Liver (tissue), 8 donors: ENCODE measurements at regions not wholly inside any gene's neighbourhood (a gene's known extent, or its start where the extent isn't known, plus 50 kb on each side); places are given as distances from the start of the nearest gene placed in this dataset.

Experiments
- DNase-seq: peaks from one replicate; pipeline ENCODE4 v3.0.0-alpha.2; 2017; ENCODE audit warnings: low spot score
- H3K27ac ChIP-seq, 2 donors: one replicate each; pipeline ENCODE4 v1.7.0; 2013; ENCODE audit warnings: inconsistent platforms in 2 of 2, low read length in 2 of 2, control low read depth in 1 of 2, low read depth in 1 of 2, mild to moderate bottlenecking in 1 of 2
- H3K27me3 ChIP-seq, 4 donors: one replicate each; pipeline versions ENCODE4 v1.6.1 to v1.7.0; 2013; ENCODE audit warnings: low read length in 3 of 4, inconsistent platforms in 1 of 4, mild to moderate bottlenecking in 1 of 4, moderate library complexity in 1 of 4; ENCODE audit not compliant: control insufficient read depth in 4 of 4, insufficient read depth in 4 of 4
- H3K36me3 ChIP-seq, 4 donors: one replicate each; pipeline versions ENCODE4 v1.6.1 to v1.7.0; 2013; ENCODE audit warnings: low read length in 3 of 4, mild to moderate bottlenecking in 3 of 4, low read depth in 1 of 4, moderate library complexity in 1 of 4; ENCODE audit not compliant: control insufficient read depth in 4 of 4, insufficient read depth in 3 of 4
- H3K4me1 ChIP-seq, 4 donors: one replicate each; pipeline versions ENCODE4 v1.6.1 to v1.7.0; 2013; ENCODE audit warnings: low read length in 3 of 4, mild to moderate bottlenecking in 3 of 4, moderate library complexity in 1 of 4; ENCODE audit not compliant: control insufficient read depth in 4 of 4, insufficient read depth in 4 of 4
- H3K4me3 ChIP-seq, 3 donors: one replicate each; pipeline versions ENCODE4 v1.6.1 to v1.7.0; 2013; ENCODE audit warnings: low read length in 3 of 3, control low read depth in 1 of 3, low read depth in 1 of 3, mild to moderate bottlenecking in 1 of 3
- H3K9ac ChIP-seq, 2 donors: one replicate each; pipeline ENCODE4 v1.7.0; 2013; ENCODE audit warnings: low read length in 2 of 2, mild to moderate bottlenecking in 2 of 2, moderate library complexity in 2 of 2, control low read depth in 1 of 2, low read depth in 1 of 2
- H3K9me3 ChIP-seq, 4 donors: one replicate each; pipeline versions ENCODE4 v1.6.1 to v1.7.0; 2013; ENCODE audit warnings: low read length in 3 of 4; ENCODE audit not compliant: control insufficient read depth in 4 of 4
- ATF3 ChIP-seq: IDR thresholded peaks from 2 replicates; pipeline ENCODE4 v1.6.1; 2016; ENCODE audit warnings: antibody characterized with exemption
- CTCF ChIP-seq: fragments of 150-350 bp; IDR thresholded peaks from 2 replicates; pipeline ENCODE4 v1.5.1; 2017; ENCODE audit warnings: improper control_type of control experiment, low read depth, low read length; ENCODE audit not compliant: missing input control
- EGR1 ChIP-seq, 2 donors: IDR thresholded peaks; 2 replicates each; pipeline ENCODE4 v1.6.1; 2016 to 2018; ENCODE audit warnings: antibody characterized with exemption in 2 of 2, low read depth in 2 of 2
- FOXA1 ChIP-seq: IDR thresholded peaks from 2 replicates; pipeline ENCODE4 v1.6.1; 2016; ENCODE audit warnings: antibody characterized with exemption
- FOXA2 ChIP-seq: IDR thresholded peaks from 2 replicates; pipeline ENCODE4 v1.6.1; 2016; ENCODE audit warnings: antibody characterized with exemption
- GABPA ChIP-seq, 2 donors: IDR thresholded peaks in 1 of 2; conservative IDR thresholded peaks in 1 of 2; 2 replicates each; pipeline ENCODE4 v1.6.1; 2016; ENCODE audit warnings: antibody characterized with exemption in 2 of 2, mild to moderate bottlenecking in 1 of 2, moderate library complexity in 1 of 2
- HNF4A ChIP-seq, 2 donors: conservative IDR thresholded peaks; 2 replicates each; pipeline ENCODE4 v1.6.1; 2016; ENCODE audit warnings: antibody characterized with exemption in 2 of 2, mild to moderate bottlenecking in 2 of 2
- HNF4G ChIP-seq: IDR thresholded peaks from 2 replicates; pipeline ENCODE4 v1.6.1; 2016; ENCODE audit warnings: antibody characterized with exemption
- JUND ChIP-seq, 2 donors: IDR thresholded peaks; 2 replicates each; pipeline ENCODE4 v1.6.1; 2016; ENCODE audit warnings: antibody characterized with exemption in 2 of 2
- MAX ChIP-seq: IDR thresholded peaks from 2 replicates; pipeline ENCODE4 v1.6.1; 2016; ENCODE audit warnings: antibody characterized with exemption
- NR2F2 ChIP-seq: IDR thresholded peaks from 2 replicates; pipeline ENCODE4 v1.6.1; 2016; ENCODE audit warnings: antibody characterized with exemption
- RAD21 ChIP-seq, 2 donors: IDR thresholded peaks; 2 replicates each; pipeline ENCODE4 v1.6.1; 2016; ENCODE audit warnings: antibody characterized with exemption in 2 of 2, mild to moderate bottlenecking in 2 of 2
- REST ChIP-seq: IDR thresholded peaks from 2 replicates; pipeline ENCODE4 v1.6.1; 2016; ENCODE audit warnings: antibody characterized with exemption, mild to moderate bottlenecking
- RXRA ChIP-seq, 2 donors: IDR thresholded peaks; 2 replicates each; pipeline ENCODE4 v1.6.1; 2017 to 2018; ENCODE audit warnings: antibody characterized with exemption in 2 of 2, mild to moderate bottlenecking in 1 of 2
- SP1 ChIP-seq: IDR thresholded peaks from 2 replicates; pipeline ENCODE4 v1.6.1; 2018; ENCODE audit warnings: antibody characterized with exemption, mild to moderate bottlenecking
- TAF1 ChIP-seq: conservative IDR thresholded peaks from 2 replicates; pipeline ENCODE4 v1.6.1; 2016; ENCODE audit warnings: antibody characterized with exemption, mild to moderate bottlenecking
- YY1 ChIP-seq: IDR thresholded peaks from 2 replicates; pipeline ENCODE4 v1.6.1; 2016; ENCODE audit warnings: antibody characterized with exemption, mild to moderate bottlenecking
- ZBTB33 ChIP-seq: IDR thresholded peaks from 2 replicates; pipeline ENCODE4 v1.6.1; 2016; ENCODE audit warnings: antibody characterized with exemption
- WGBS: extraction: QIAGEN DNeasy Blood & Tissue Kit; methylation state at CpG from one replicate; pipeline ENCODE4 v1.1.7; 2013; 5-methylcytosine and 5-hydroxymethylcytosine counted together
- donor health status: healthy.
- donor health status: healthy.
- donor health status: healthy.
- donor health status: healthy.
- donor health status: healthy.

GRCh38 chr21:16979574-16979973, 533.3 kb upstream of the CXADR start:
- Histone ChIP-seq H3K9me3 (no peaks in the 10 kb centered on the region), H3K4me1 (peaks cover 0 to 7% (median under 1%) of the 10 kb centered on the region in 4 donors), H3K9ac (no peak overlapping the region), H3K27ac (no peak overlapping the region), H3K4me3 (no peak overlapping the region), H3K27me3 (no peaks in the 10 kb centered on the region), H3K36me3 (no peaks in the 10 kb centered on the region)
- peak in 1 of 2 donors; percentile 21 for TF ChIP-seq RXRA (IDR thresholded peaks at IDR 0.05)
- TF ChIP-seq REST: peak; percentile 76
- TF ChIP-seq JUND (IDR thresholded peaks at IDR 0.05): no peak
- TF ChIP-seq EGR1 (IDR thresholded peaks at IDR 0.05; ENCODE audit: low read depth in 2 of 2): peak in 1 of 2 donors; percentile 46
- TF ChIP-seq MAX: no peak
- peak in 1 of 2 donors; percentile 34 for TF ChIP-seq HNF4A (conservative IDR thresholded peaks at IDR 0.05)
- TF ChIP-seq SP1: no peak
- TF ChIP-seq TAF1: no peak
- no peak for TF ChIP-seq ATF3
- TF ChIP-seq CTCF: no peak
- WGBS: 62% methylated on average over 3 of the region's 3 CpGs
- no peak for DNase-seq

GRCh38 chr21:16983420-16983819, 529.4 kb upstream of the CXADR start:
- no peak overlapping the region for H3K27ac ChIP-seq
- TF ChIP-seq JUND (IDR thresholded peaks at IDR 0.05) (no peak), HNF4G (no peak), SP1 (peak; percentile 15), NR2F2 (no peak), HNF4A (conservative IDR thresholded peaks at IDR 0.05) (peak in 1 of 2 donors; percentile 51), ZBTB33 (no peak), RXRA (IDR thresholded peaks at IDR 0.05) (peak in 1 of 2 donors; percentile 29), FOXA2 (peak; percentile 97), MAX (peak; percentile 63), RAD21 (IDR thresholded peaks at IDR 0.05) (no peak), ATF3 (no peak), EGR1 (IDR thresholded peaks at IDR 0.05; ENCODE audit: low read depth in 2 of 2) (no peak), FOXA1 (peak; percentile 94), TAF1 (no peak), YY1 (peak; percentile 52), REST (peak; percentile 38), GABPA (IDR thresholded peaks at IDR 0.05 in 1 of 2, conservative IDR thresholded peaks at IDR 0.05 in 1 of 2) (no peak)

More at GRCh38 chr21:16983420-16983819, 529.4 kb upstream of the CXADR start:
- Histone ChIP-seq H3K4me3 (no peak overlapping the region), H3K9ac (no peak overlapping the region), H3K36me3 (no peaks in the 10 kb centered on the region), H3K9me3 (no peaks in the 10 kb centered on the region), H3K27me3 (no peaks in the 10 kb centered on the region), H3K4me1 (peaks cover 0 to 7% (median 0%) of the 10 kb centered on the region in 4 donors)
- DNase-seq: no peak
